ENCODE measurements at regions not wholly inside any gene's neighbourhood (a gene's known extent, or its start where the extent isn't known, plus 50 kb on each side); places are given as distances from the start of the nearest gene placed in this dataset.

DNA sequence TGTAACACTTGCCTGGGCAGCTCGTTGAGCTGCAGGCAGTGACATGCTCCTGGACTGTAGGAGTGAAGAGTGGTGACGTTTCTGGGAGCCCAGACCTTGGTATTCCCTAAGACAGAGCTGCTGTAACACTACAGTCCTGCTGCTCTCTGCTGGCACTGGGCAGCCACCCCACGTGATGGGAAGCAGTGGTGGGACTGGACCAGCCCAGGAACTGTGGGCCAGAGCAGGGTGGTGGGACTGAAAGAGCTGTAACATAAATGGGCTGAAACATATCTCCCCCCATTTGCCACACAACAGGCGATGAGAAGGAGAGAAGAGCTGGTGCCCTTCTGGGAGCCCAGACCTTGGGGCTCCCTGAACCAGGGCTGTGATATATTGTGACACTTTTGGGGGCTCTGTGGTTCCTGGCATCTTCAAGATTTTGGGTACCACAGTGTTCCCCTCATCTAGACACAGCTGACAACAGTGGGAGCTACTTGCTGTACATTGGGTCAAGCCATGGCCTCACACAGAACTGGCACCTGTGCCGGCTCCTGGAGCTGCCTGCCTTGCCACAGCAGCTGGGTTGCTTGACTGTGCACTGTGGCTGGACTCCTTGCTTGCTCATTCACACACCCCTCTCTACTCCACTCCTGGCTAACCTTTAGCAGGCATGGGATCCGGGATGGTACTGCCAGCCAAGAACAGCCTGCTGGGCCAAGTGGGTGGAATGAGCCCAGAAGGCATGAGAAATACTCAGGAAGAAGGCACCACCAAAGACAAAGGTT, 161.3 kb upstream of the PCDH15 start:
- Histone ChIP-seq H3K4me3 (ENCODE audit: low read length in 3 of 3) (no peak overlapping the region), H3K27ac (ENCODE audit: low read depth in 2 of 2, low read length in 2 of 2) (no peak overlapping the region), H3K9me3 (ENCODE audit: control insufficient read depth in 2 of 3, insufficient read depth in 1 of 3, low read length in 3 of 3) (peaks cover 0 to 13% (median 0%) of the 10 kb centered on the region in 3 donors), H3K9ac (ENCODE audit: low read length in 3 of 3) (no peak overlapping the region), H3K27me3 (ENCODE audit: control insufficient read depth, insufficient read depth, low read length) (no peaks in the 10 kb centered on the region), H3K4me1 (ENCODE audit: control insufficient read depth in 2 of 3, insufficient read depth in 2 of 3, low read depth in 1 of 3, low read length in 3 of 3) (no peaks in the 10 kb centered on the region), H3K36me3 (ENCODE audit: control insufficient read depth in 2 of 3, insufficient read depth in 3 of 3, low read length in 3 of 3) (no peaks in the 10 kb centered on the region)
- DNase-seq (peak in 1 of 5 donors; percentile 40), FAIRE-seq (no peak)
- intact Hi-C loops (cut with DNase I): no loop called here
- TF ChIP-seq, protein P1, sequence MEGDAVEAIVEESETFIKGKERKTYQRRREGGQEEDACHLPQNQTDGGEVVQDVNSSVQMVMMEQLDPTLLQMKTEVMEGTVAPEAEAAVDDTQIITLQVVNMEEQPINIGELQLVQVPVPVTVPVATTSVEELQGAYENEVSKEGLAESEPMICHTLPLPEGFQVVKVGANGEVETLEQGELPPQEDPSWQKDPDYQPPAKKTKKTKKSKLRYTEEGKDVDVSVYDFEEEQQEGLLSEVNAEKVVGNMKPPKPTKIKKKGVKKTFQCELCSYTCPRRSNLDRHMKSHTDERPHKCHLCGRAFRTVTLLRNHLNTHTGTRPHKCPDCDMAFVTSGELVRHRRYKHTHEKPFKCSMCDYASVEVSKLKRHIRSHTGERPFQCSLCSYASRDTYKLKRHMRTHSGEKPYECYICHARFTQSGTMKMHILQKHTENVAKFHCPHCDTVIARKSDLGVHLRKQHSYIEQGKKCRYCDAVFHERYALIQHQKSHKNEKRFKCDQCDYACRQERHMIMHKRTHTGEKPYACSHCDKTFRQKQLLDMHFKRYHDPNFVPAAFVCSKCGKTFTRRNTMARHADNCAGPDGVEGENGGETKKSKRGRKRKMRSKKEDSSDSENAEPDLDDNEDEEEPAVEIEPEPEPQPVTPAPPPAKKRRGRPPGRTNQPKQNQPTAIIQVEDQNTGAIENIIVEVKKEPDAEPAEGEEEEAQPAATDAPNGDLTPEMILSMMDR (IDR thresholded peaks at IDR 0.05; ENCODE audit: borderline replicate concordance, extremely low read depth, insufficient read depth): no peak

DNA sequence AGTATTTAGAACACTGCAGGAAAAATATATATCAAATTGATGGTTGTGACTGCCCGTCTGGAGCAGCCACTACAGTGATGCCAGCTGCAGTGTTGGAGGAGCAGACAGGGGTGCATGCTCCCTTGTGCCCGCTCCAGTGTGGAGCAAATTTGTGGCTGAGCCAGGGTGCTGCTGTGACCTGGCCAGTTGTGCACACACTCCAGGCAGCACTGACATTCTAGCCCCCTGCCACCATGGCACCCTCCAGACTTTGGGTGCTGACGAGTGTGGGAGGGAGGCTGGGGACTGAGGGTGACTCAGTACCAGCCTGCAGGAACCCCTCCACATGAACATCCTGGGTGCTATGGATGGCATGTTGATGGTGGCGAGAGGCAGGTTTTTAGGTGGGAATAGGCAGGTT, 160.0 kb upstream of the PCDH15 start:
- FAIRE-seq: no peak

DNA sequence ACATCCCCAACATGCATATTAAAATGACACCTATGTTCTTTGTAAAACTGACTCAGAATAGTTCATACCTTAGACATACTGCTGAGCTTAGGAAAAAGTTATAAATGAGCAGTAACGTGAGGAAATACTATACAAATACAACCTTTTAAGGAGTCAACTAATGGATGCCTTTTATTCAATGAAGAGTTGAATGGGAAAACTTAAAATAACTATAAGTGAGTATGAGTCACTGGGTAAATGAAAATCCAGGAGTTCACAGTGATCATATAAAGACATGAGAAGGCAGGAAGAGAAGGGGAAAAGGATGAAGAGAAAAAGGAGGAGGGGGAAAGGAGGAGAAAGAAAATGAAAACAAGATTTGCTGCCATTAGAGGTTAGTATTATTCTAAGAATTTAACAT, 157.8 kb upstream of the PCDH15 start:
- Histone ChIP-seq H3K9ac (ENCODE audit: low read length in 3 of 3) (no peak overlapping the region), H3K27me3 (ENCODE audit: control insufficient read depth, insufficient read depth, low read length) (no peaks in the 10 kb centered on the region), H3K4me1 (ENCODE audit: control insufficient read depth in 2 of 3, insufficient read depth in 2 of 3, low read depth in 1 of 3, low read length in 3 of 3) (no peaks in the 10 kb centered on the region), H3K36me3 (ENCODE audit: control insufficient read depth in 2 of 3, insufficient read depth in 3 of 3, low read length in 3 of 3) (no peaks in the 10 kb centered on the region), H3K4me3 (ENCODE audit: low read length in 3 of 3) (no peak overlapping the region), H3K27ac (ENCODE audit: low read depth in 2 of 2, low read length in 2 of 2) (no peak overlapping the region), H3K9me3 (ENCODE audit: control insufficient read depth in 2 of 3, insufficient read depth in 1 of 3, low read length in 3 of 3) (peaks cover 0 to 13% (median 0%) of the 10 kb centered on the region in 3 donors)
- TF ChIP-seq, protein P1 (IDR thresholded peaks at IDR 0.05; ENCODE audit: borderline replicate concordance, extremely low read depth, insufficient read depth): no peak
- intact Hi-C loops (cut with DNase I): no loop called here
- FAIRE-seq (no peak), DNase-seq (no peak)

More for the DNA sequence above, 160.0 kb upstream of the PCDH15 start:
- H3K27ac ChIP-seq (ENCODE audit: low read depth in 2 of 2, low read length in 2 of 2): no peak overlapping the region
- H3K4me1 ChIP-seq (ENCODE audit: control insufficient read depth in 2 of 3, insufficient read depth in 2 of 3, low read depth in 1 of 3, low read length in 3 of 3): no peaks in the 10 kb centered on the region
- no peaks in the 10 kb centered on the region for H3K36me3 ChIP-seq (ENCODE audit: control insufficient read depth in 2 of 3, insufficient read depth in 3 of 3, low read length in 3 of 3)
- H3K27me3 ChIP-seq (ENCODE audit: control insufficient read depth, insufficient read depth, low read length): no peaks in the 10 kb centered on the region
- H3K9ac ChIP-seq (ENCODE audit: low read length in 3 of 3): no peak overlapping the region
- TF ChIP-seq, protein P1 (IDR thresholded peaks at IDR 0.05; ENCODE audit: borderline replicate concordance, extremely low read depth, insufficient read depth): no peak
- intact Hi-C loops (cut with DNase I): no loop called here
- DNase-seq: no peak
- H3K4me3 ChIP-seq (ENCODE audit: low read length in 3 of 3): no peak overlapping the region
- H3K9me3 ChIP-seq (ENCODE audit: control insufficient read depth in 2 of 3, insufficient read depth in 1 of 3, low read length in 3 of 3): peaks cover 0 to 13% (median 0%) of the 10 kb centered on the region in 3 donors

All from kidney (tissue), 13 donors.